Parathyroid adenoma (tissue), 2 donors: ENCODE measurements at regions not wholly inside any gene's neighbourhood (a gene's known extent, or its start where the extent isn't known, plus 50 kb on each side); places are given as distances from the start of the nearest gene placed in this dataset.

Experiments
- H2AFZ ChIP-seq: fragments of 300-600 bp; sonication (generic); one replicate; pipeline ENCODE4 v1.7.0; 2017; ENCODE audit warnings: antibody characterized with exemption, mild to moderate bottlenecking
- H3K27ac ChIP-seq: fragments of 300-600 bp; sonication (generic); one replicate; pipeline ENCODE4 v1.7.0; 2017
- H3K27me3 ChIP-seq: fragments of 300-600 bp; sonication (generic); one replicate; pipeline ENCODE4 v1.7.0; 2017; ENCODE audit warnings: low read length; ENCODE audit not compliant: control insufficient read depth, insufficient read depth
- H3K36me3 ChIP-seq: fragments of 300-600 bp; sonication (generic); one replicate; pipeline ENCODE4 v1.7.0; 2017; ENCODE audit warnings: low read length; ENCODE audit not compliant: control insufficient read depth, insufficient read depth
- H3K4me1 ChIP-seq: fragments of 300-600 bp; sonication (generic); one replicate; pipeline ENCODE4 v1.7.0; 2017; ENCODE audit warnings: control low read depth
- H3K4me2 ChIP-seq: fragments of 300-600 bp; sonication (generic); one replicate; pipeline ENCODE4 v1.7.0; 2017; ENCODE audit warnings: low read length
- H3K4me3 ChIP-seq: fragments of 300-600 bp; sonication (generic); one replicate; pipeline ENCODE4 v1.7.0; 2017; ENCODE audit warnings: low read depth, low read length
- H3K79me2 ChIP-seq: fragments of 300-600 bp; sonication (generic); one replicate; pipeline ENCODE4 v1.7.0; 2017; ENCODE audit warnings: control low read depth
- H3K9ac ChIP-seq: fragments of 300-600 bp; sonication (generic); one replicate; pipeline ENCODE4 v1.7.0; 2017; ENCODE audit warnings: mild to moderate bottlenecking
- H3K9me3 ChIP-seq: fragments of 300-600 bp; sonication (generic); one replicate; pipeline ENCODE4 v1.7.0; 2017; ENCODE audit warnings: low read length; ENCODE audit not compliant: control insufficient read depth
- CTCF ChIP-seq: fragments of 300-600 bp; sonication (generic); IDR thresholded peaks from one replicate; pipeline ENCODE4 v1.7.0; 2017; ENCODE audit warnings: antibody characterized with exemption, mild to moderate bottlenecking
- donor health status: primary hyperparathyroidism.

- no peak overlapping the region for H3K4me3 ChIP-seq
- no peak for TF ChIP-seq CTCF
- no peaks in the 10 kb centered on the region for H3K79me2 ChIP-seq
- no peaks in the 10 kb centered on the region for H3K36me3 ChIP-seq
- H3K4me1 ChIP-seq: no peaks in the 10 kb centered on the region
- H3K9ac ChIP-seq: no peak overlapping the region
- no peaks in the 10 kb centered on the region for H3K9me3 ChIP-seq
- no peaks in the 10 kb centered on the region for H3K27me3 ChIP-seq
- H3K4me2 ChIP-seq: no peak overlapping the region
- H3K27ac ChIP-seq: no peak overlapping the region
- H2AFZ ChIP-seq: no peak overlapping the region
These were observed 54.6 kb upstream of the SAMSN1 start for GRCh38 chr21:14600569-14601297.

- no peaks in the 10 kb centered on the region for H3K4me1 ChIP-seq
- H3K27me3 ChIP-seq: no peaks in the 10 kb centered on the region
- H3K4me2 ChIP-seq: no peak overlapping the region
- no peaks in the 10 kb centered on the region for H3K79me2 ChIP-seq
- no peak for TF ChIP-seq CTCF
- no peak overlapping the region for H3K4me3 ChIP-seq
- no peaks in the 10 kb centered on the region for H3K36me3 ChIP-seq
- no peak overlapping the region for H2AFZ ChIP-seq
- H3K27ac ChIP-seq: no peak overlapping the region
- no peaks in the 10 kb centered on the region for H3K9me3 ChIP-seq
- H3K9ac ChIP-seq: no peak overlapping the region
These were observed 52.0 kb upstream of the SAMSN1 start for GRCh38 chr21:14598065-14598464.
